ENCODE measurements at regions not wholly inside any gene's neighbourhood (a gene's known extent, or its start where the extent isn't known, plus 50 kb on each side); places are given as distances from the start of the nearest gene placed in this dataset.

- intact Hi-C loops (cut with DNase I): no loop called here
- DNase-seq (ENCODE audit: low spot score): no peak
- Histone ChIP-seq H3K9me3 (no peaks in the 10 kb centered on the region), H3K4me1 (replicated peaks) (no peaks in the 10 kb centered on the region), H3K36me3 (no peaks in the 10 kb centered on the region), H3K27ac (no peak overlapping the region), H3K4me3 (no peak overlapping the region), H3K27me3 (replicated peaks; ENCODE audit: insufficient read depth) (no peaks in the 10 kb centered on the region)
- WGBS: 62% methylated on average over 3 of the region's 3 CpGs
- TF ChIP-seq POLR2AphosphoS5 (IDR thresholded peaks at IDR 0.05): no peak
- no peak for TF ChIP-seq CTCF (IDR thresholded peaks at IDR 0.05)
- TF ChIP-seq POLR2A (IDR thresholded peaks at IDR 0.05): no peak
Observed at GRCh38 chr3:157871838-157872460, 234.3 kb downstream of the SHOX2 start.

GRCh38 chr3:157871248-157871647 lies 235.0 kb downstream of the SHOX2 start:
- TF ChIP-seq CTCF (IDR thresholded peaks at IDR 0.05): no peak
- no peak for TF ChIP-seq POLR2AphosphoS5 (IDR thresholded peaks at IDR 0.05)
- no peak for TF ChIP-seq POLR2A (IDR thresholded peaks at IDR 0.05)
- intact Hi-C loops (cut with DNase I): no loop called here
- no peaks in the 10 kb centered on the region for H3K36me3 ChIP-seq
- no peak overlapping the region for H3K4me3 ChIP-seq
- H3K4me1 ChIP-seq (replicated peaks): no peaks in the 10 kb centered on the region
- DNase-seq (ENCODE audit: low spot score): no peak
- WGBS: 89% methylated on average over 7 of the region's 7 CpGs
- H3K27me3 ChIP-seq (replicated peaks; ENCODE audit: insufficient read depth): no peaks in the 10 kb centered on the region
- H3K9me3 ChIP-seq: no peaks in the 10 kb centered on the region
- no peak overlapping the region for H3K27ac ChIP-seq

- no peak overlapping the region for H3K27ac ChIP-seq
- H3K27me3 ChIP-seq (replicated peaks; ENCODE audit: insufficient read depth): no peaks in the 10 kb centered on the region
- 61% methylated on average over 2 of the region's 2 CpGs for WGBS
- TF ChIP-seq CTCF (IDR thresholded peaks at IDR 0.05) (no peak), POLR2AphosphoS5 (IDR thresholded peaks at IDR 0.05) (no peak), POLR2A (IDR thresholded peaks at IDR 0.05) (no peak)
- DNase-seq (ENCODE audit: low spot score): no peak
- intact Hi-C loops (cut with DNase I): no loop called here
- no peaks in the 10 kb centered on the region for H3K9me3 ChIP-seq
- no peaks in the 10 kb centered on the region for H3K4me1 ChIP-seq (replicated peaks)
- H3K36me3 ChIP-seq: no peaks in the 10 kb centered on the region
- no peak overlapping the region for H3K4me3 ChIP-seq
Observed at GRCh38 chr3:157868946-157869345, 237.3 kb downstream of the SHOX2 start.

GRCh38 chr3:157868196-157868595 lies 238.0 kb downstream of the SHOX2 start:
- H3K27me3 ChIP-seq (replicated peaks; ENCODE audit: insufficient read depth): no peaks in the 10 kb centered on the region
- H3K36me3 ChIP-seq: no peaks in the 10 kb centered on the region
- intact Hi-C loops (cut with DNase I): no loop called here
- no peak for TF ChIP-seq POLR2AphosphoS5 (IDR thresholded peaks at IDR 0.05)
- no peak for TF ChIP-seq POLR2A (IDR thresholded peaks at IDR 0.05)
- no peak for TF ChIP-seq CTCF (IDR thresholded peaks at IDR 0.05)
- no peak for DNase-seq (ENCODE audit: low spot score)
- H3K9me3 ChIP-seq: no peaks in the 10 kb centered on the region
- WGBS: 63% methylated on average over 1 of the region's 1 CpG
- no peaks in the 10 kb centered on the region for H3K4me1 ChIP-seq (replicated peaks)
- H3K27ac ChIP-seq: no peak overlapping the region
- H3K4me3 ChIP-seq: no peak overlapping the region

- Histone ChIP-seq H3K27ac (no peak overlapping the region), H3K4me3 (no peak overlapping the region), H3K36me3 (no peaks in the 10 kb centered on the region), H3K4me1 (replicated peaks) (no peaks in the 10 kb centered on the region), H3K27me3 (replicated peaks; ENCODE audit: insufficient read depth) (no peaks in the 10 kb centered on the region), H3K9me3 (no peaks in the 10 kb centered on the region)
- TF ChIP-seq POLR2A (IDR thresholded peaks at IDR 0.05): no peak
- no peak for TF ChIP-seq CTCF (IDR thresholded peaks at IDR 0.05)
- no peak for TF ChIP-seq POLR2AphosphoS5 (IDR thresholded peaks at IDR 0.05)
- intact Hi-C loops (cut with DNase I): no loop called here
- 49% methylated on average over 9 of the region's 9 CpGs for WGBS
- DNase-seq (ENCODE audit: low spot score): no peak
Observed at GRCh38 chr3:157865352-157866000, 240.7 kb downstream of the SHOX2 start.

All from prostate gland (tissue), 2 donors.